ENCODE measurements at regions not wholly inside any gene's neighbourhood (a gene's known extent, or its start where the extent isn't known, plus 50 kb on each side); places are given as distances from the start of the nearest gene placed in this dataset.

DNA sequence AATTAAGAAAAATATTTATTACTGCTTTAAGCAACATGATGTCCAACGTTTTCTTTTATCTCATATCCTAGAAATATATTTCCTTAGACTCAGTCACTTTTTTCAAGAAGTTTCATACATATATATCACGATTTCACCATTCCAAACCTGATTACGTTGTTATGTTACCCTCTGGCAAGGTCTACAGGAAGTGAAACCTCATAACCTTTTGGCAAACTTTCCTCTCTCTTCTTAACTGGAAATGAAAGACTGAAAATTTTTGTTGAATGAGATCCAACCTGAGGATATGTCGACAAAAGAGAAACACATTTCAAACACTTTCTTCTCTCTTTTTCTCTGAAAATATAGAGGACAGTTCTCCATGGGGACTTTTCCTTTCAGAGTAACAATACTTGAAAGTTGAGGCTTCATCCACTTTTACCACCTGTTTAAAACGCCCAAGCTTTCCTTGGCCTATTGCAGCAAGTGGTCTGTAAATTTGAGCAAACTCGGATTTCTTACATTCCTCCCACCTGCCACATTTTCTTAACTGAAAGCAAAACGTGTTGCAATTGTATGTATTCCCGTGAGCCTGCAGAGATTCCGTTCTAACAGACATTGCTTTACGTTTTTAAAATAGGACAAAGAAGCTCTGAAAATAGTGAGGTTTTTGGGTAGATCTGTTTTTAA is 298.1 kb downstream of the CETN3 start:
- H3K4me1 Mint-ChIP-seq (ENCODE audit: low read depth, unreplicated experiment) = peaks cover 12% of the 10 kb centered on the region

DNA sequence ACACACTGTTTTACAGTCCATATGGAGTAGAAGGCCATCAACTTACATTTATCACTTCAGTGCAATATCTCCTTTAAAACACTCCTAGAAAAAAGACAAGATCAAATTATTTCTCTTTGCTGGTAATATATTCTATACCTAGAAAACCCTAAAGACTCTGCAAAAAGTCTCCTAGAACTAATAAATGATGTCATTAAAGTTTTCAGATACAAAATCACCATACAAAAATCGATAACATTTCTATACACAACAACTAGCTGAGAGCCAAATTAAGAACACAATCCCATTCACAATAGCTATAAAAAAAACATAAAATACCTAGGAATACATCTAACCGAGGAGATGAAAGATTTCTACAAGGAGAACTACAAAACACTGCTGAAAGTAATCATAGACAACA is 300.3 kb downstream of the CETN3 start:
- no peak for DNase-seq
- TF ChIP-seq, protein P1, sequence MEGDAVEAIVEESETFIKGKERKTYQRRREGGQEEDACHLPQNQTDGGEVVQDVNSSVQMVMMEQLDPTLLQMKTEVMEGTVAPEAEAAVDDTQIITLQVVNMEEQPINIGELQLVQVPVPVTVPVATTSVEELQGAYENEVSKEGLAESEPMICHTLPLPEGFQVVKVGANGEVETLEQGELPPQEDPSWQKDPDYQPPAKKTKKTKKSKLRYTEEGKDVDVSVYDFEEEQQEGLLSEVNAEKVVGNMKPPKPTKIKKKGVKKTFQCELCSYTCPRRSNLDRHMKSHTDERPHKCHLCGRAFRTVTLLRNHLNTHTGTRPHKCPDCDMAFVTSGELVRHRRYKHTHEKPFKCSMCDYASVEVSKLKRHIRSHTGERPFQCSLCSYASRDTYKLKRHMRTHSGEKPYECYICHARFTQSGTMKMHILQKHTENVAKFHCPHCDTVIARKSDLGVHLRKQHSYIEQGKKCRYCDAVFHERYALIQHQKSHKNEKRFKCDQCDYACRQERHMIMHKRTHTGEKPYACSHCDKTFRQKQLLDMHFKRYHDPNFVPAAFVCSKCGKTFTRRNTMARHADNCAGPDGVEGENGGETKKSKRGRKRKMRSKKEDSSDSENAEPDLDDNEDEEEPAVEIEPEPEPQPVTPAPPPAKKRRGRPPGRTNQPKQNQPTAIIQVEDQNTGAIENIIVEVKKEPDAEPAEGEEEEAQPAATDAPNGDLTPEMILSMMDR (IDR thresholded peaks at IDR 0.05; ENCODE audit: partially characterized antibody, unreplicated experiment) = no peak
- no peak overlapping the region for H3K4me3 Mint-ChIP-seq (ENCODE audit: unreplicated experiment)
- no peaks in the 10 kb centered on the region for H3K9me3 Mint-ChIP-seq (ENCODE audit: unreplicated experiment)
- H3K27ac Mint-ChIP-seq (ENCODE audit: unreplicated experiment) = no peak overlapping the region
- H3K36me3 Mint-ChIP-seq (ENCODE audit: unreplicated experiment) = no peaks in the 10 kb centered on the region
- H3K4me1 Mint-ChIP-seq (ENCODE audit: low read depth, unreplicated experiment) = peaks cover 10% of the 10 kb centered on the region
- peaks cover 3% of the 10 kb centered on the region for H3K27me3 Mint-ChIP-seq (ENCODE audit: unreplicated experiment)

More for the DNA sequence above, 298.1 kb downstream of the CETN3 start:
- no peak for DNase-seq
- no peak overlapping the region for H3K4me3 Mint-ChIP-seq (ENCODE audit: unreplicated experiment)
- H3K9me3 Mint-ChIP-seq (ENCODE audit: unreplicated experiment) = no peaks in the 10 kb centered on the region
- H3K27ac Mint-ChIP-seq (ENCODE audit: unreplicated experiment) = no peak overlapping the region
- H3K27me3 Mint-ChIP-seq (ENCODE audit: unreplicated experiment) = peaks cover 3% of the 10 kb centered on the region
- H3K36me3 Mint-ChIP-seq (ENCODE audit: unreplicated experiment) = no peaks in the 10 kb centered on the region
- TF ChIP-seq, protein P1 (IDR thresholded peaks at IDR 0.05; ENCODE audit: partially characterized antibody, unreplicated experiment) = no peak

DNA sequence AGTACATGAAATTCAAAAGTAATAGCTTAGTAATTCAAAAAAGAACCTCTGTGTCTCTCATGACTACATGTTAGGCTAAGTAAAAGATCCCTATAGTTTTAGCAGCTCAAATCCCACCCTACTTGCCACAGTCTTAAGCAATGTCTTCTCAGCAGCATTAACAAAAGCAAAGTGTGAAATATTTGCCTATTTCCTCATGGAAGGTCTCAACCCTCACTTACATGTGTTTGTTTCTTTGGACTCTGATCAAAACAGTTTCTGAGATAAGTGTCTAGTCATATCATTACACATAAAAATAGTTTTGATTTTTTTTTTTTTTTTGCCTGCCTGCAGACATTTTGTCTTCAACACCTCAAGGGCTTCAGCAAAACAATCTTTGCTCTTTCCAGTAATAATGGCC is 310.5 kb downstream of the CETN3 start:
- no peak for DNase-seq
- no peaks in the 10 kb centered on the region for H3K36me3 Mint-ChIP-seq (ENCODE audit: unreplicated experiment)
- H3K4me1 Mint-ChIP-seq (ENCODE audit: low read depth, unreplicated experiment) = no peaks in the 10 kb centered on the region
- no peak overlapping the region for H3K4me3 Mint-ChIP-seq (ENCODE audit: unreplicated experiment)
- H3K9me3 Mint-ChIP-seq (ENCODE audit: unreplicated experiment) = no peaks in the 10 kb centered on the region
- TF ChIP-seq, protein P1 (IDR thresholded peaks at IDR 0.05; ENCODE audit: partially characterized antibody, unreplicated experiment) = no peak
- H3K27me3 Mint-ChIP-seq (ENCODE audit: unreplicated experiment) = no peaks in the 10 kb centered on the region
- no peak overlapping the region for H3K27ac Mint-ChIP-seq (ENCODE audit: unreplicated experiment)

DNA sequence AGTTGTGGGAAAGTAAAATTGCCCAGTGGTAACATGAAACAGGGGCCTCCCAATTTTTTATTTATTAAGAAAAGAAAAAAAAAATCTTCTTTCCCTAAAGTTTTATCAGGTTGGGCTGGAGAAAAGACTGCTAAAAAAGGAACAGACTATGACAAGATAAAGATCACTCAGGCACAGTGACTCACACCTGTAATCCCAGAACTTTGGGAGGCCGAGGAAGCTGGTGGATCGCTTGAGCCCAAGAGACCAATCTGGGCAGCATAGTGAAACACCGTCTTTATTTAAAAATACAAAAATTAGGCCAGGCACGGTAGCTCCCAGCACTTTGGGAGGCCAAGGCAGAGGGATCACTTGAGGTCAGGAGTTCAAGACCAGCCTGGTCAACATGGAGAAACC is 312.5 kb downstream of the CETN3 start:
- TF ChIP-seq, protein P1 (IDR thresholded peaks at IDR 0.05; ENCODE audit: partially characterized antibody, unreplicated experiment) = no peak
- Mint-ChIP-seq H3K36me3 (ENCODE audit: unreplicated experiment) (no peaks in the 10 kb centered on the region), H3K27ac (ENCODE audit: unreplicated experiment) (no peak overlapping the region), H3K27me3 (ENCODE audit: unreplicated experiment) (no peaks in the 10 kb centered on the region), H3K4me3 (ENCODE audit: unreplicated experiment) (no peak overlapping the region), H3K4me1 (ENCODE audit: low read depth, unreplicated experiment) (no peaks in the 10 kb centered on the region), H3K9me3 (ENCODE audit: unreplicated experiment) (no peaks in the 10 kb centered on the region)
- DNase-seq = no peak

DNA sequence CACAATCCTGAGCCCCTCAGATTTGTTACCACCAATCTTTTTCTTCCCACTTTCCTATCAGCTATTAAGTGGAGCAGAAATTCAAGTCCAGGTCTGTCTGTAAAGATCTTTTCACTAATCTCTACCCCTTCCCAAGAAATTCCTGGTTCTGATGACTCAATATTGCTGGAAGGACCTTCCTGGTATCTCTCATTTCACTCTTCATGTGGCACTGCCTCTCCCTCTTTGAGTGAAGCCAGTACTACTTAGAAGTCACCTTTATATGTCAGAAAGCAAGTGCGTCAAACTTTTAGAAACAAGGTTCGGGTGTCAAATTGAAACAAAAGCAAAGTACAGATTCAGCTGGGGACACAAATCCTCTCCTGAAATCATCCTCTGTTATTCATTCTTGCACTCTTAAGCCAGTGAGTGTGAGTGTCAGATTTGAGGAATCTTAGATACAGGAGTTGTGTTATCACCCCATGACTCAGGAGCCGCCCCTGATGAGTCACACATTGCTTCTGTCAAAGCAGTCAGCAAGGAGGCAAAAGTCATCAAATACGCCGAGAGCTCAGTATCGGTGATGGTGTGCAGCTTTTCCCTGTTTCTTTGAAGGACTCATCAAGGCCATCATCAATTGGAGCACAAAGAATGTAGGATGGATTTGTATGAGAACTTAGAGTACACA is 313.0 kb downstream of the CETN3 start:
- no peaks in the 10 kb centered on the region for H3K9me3 Mint-ChIP-seq (ENCODE audit: unreplicated experiment)
- H3K4me1 Mint-ChIP-seq (ENCODE audit: low read depth, unreplicated experiment) = no peaks in the 10 kb centered on the region
- TF ChIP-seq, protein P1 (IDR thresholded peaks at IDR 0.05; ENCODE audit: partially characterized antibody, unreplicated experiment) = no peak
- DNase-seq = no peak
- H3K27ac Mint-ChIP-seq (ENCODE audit: unreplicated experiment) = no peak overlapping the region
- H3K36me3 Mint-ChIP-seq (ENCODE audit: unreplicated experiment) = no peaks in the 10 kb centered on the region
- H3K4me3 Mint-ChIP-seq (ENCODE audit: unreplicated experiment) = no peak overlapping the region
- H3K27me3 Mint-ChIP-seq (ENCODE audit: unreplicated experiment) = no peaks in the 10 kb centered on the region
